HG03135 (cell line): ENCODE measurements at regions not wholly inside any gene's neighbourhood (a gene's known extent, or its start where the extent isn't known, plus 50 kb on each side); places are given as distances from the start of the nearest gene placed in this dataset.

Experiments used
- ATAC-seq: cut with Tn5 transposase; IDR thresholded peaks from one replicate; pipeline ENCODE4 v1.9.1; 2021; ENCODE audit warnings: mild to moderate bottlenecking, moderate library complexity; ENCODE audit not compliant: unreplicated experiment

DNA sequence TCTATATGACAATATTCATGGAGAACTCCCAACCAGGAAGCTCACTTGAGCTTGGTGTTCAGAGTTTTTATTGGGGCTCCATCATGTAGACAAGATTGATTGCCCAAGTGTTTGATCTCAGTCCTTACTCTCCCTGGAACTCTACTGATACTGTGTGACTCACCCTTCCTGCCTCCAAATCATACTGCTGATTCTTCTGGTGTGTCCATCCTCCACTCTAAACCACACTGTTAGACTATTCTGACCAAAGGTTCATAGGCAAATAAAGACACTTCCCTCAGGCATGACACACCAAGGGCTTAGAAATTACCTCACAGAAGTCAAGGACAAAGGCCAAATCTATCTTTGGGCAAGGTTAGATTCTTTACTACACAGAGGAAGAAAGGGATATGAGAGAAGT lies 107.9 kb upstream of the CDH20 start:
- no peak for ATAC-seq

DNA sequence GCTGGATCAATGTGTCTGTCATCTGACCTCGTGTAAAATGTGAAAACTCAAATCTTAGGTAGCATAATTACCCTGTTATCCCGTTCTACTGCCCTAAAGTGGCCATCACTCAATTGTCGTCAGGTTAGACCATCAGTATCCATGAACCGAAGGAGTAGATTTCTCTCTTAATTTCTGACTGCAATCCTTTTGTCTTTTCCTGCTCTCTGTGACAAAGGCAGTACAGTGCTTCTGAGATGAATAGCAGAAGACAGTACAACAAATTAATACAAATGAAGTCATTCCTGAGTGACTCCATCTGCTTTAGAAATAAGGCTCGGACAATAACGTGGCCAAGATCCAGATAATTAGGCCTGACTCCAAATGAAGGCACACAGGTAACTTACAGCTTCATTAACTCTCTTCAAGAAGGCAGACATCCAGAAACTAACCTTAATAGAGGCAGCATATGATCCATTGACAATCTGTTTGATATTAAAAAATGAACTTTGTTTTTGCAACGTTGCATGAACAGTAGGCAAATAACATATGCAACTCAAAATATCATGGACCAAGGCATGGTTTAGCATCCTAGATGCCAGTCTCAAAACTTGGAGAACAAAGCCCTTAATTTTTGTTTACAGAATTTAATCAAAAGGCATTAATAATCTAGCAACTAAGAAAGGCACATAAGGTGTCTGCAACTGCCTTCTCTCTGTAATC lies 96.7 kb upstream of the CDH20 start:
- no peak for ATAC-seq

DNA sequence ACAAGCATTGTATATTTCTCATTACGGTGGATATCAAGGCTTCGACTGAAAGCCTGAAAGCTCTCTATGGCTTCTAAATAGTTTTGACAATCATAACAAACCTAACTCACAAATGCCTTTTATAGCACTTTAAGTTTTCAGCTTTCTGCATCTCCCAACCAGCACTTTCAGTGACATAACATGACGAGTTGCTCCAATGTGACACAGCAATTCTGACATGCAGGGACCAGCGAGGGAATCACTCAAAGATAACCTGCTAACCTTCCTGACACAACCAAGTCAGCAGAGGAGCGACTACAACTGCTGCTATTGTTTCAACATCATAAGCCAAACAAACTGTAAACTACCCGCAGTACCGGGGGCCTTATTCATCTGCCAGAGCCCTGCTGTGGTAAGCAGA lies 95.7 kb upstream of the CDH20 start:
- ATAC-seq = no peak

DNA sequence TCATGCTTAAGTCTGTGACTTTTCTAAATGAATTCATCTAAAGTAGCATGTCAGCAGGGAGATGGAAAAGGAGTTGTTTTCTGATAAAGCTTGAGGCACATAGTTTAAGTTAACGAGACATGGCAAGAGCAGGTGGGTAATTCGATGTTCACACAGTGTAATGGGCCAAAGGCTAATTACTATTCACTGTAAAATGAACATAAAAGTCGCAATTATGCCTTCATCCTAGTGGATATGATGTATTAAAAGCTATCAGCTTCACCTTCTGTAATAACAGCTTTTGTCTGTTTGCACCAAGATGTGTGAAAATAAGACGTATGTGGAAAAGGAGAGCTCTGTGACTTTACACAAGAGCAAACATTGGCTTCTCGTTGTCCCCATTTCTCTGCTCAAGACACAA lies 94.2 kb upstream of the CDH20 start:
- ATAC-seq = no peak

DNA sequence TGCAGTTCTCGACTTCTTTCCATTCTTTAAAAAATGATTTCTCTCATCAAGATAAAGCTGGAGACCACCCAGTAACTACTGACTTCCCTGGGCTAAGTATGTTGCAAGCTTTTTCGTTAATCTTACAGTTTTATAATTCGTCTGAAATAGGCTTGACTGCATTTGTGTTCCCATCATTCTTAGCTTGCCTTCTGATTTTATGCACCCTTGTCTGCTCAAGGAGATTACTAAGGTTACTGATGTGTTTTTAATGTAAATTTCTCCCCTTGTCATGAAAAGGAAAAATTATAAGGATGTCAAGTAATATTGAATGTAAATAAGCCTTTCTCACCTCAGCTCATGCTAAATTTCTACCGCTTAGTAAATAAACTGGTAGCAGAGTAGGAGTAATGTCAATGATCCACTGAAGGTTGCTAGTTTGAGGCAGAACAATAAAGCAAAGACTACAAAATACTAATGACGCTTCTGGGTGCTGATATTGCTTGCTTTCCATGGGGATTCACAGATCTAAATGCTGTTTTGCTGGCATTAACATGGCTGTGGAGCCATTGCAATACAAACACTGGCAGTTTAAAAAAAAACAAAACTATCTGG lies 91.9 kb upstream of the CDH20 start:
- no peak for ATAC-seq

DNA sequence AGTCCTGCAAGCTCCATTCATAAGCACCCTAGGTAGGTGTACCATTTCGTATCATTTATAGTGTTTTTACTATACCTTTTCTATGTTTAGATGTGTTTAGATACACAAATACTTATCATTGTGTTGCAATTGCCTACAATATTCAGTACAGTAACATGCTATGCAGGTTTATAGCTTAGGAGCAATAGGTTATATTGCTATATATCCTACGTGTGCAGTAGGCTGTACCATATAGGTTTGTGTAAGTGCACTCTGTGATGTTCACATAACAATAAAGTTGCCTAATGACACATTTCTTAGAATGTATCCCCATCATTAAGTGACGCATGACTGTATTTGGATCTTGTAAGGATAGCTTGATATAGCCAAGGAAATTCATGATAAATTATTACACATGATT lies 88.6 kb upstream of the CDH20 start:
- ATAC-seq = no peak

DNA sequence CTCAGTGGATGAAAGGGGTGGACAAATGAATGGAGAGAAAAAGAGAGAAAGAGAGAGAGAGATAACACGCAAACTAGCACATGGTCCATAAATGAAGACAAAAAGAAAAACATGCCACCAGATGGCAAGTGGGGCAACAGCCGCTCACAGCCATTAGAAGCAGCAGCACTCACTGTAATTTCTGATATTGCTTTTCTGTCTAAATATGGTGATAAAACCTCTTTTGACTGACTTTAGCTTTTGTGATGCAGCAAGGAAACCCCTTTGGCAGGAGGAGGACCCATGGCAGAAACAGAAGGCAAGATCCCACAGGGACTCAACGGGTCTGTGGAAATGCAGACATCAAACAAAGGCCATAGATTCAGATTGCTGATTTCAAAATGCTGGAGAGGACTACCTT lies 88.0 kb upstream of the CDH20 start:
- ATAC-seq = no peak

DNA sequence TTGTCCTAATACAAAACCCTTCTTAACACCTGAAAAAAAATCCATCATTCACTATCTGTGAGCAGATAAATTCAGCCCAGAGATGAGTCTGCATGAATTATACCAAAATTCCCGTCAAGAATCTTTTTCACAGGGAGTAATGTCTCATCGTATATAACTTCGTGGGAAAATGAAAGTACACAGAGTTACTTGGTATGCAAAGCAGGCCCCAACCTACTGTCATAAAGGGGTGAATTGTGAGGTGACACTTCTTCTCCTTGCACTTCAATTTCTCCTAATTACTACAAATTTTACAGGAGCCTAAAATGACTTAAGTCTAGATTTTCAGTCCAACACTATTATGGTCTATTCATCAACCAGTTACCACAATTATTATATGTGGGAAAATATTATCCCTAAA lies 84.6 kb upstream of the CDH20 start:
- ATAC-seq = no peak

DNA sequence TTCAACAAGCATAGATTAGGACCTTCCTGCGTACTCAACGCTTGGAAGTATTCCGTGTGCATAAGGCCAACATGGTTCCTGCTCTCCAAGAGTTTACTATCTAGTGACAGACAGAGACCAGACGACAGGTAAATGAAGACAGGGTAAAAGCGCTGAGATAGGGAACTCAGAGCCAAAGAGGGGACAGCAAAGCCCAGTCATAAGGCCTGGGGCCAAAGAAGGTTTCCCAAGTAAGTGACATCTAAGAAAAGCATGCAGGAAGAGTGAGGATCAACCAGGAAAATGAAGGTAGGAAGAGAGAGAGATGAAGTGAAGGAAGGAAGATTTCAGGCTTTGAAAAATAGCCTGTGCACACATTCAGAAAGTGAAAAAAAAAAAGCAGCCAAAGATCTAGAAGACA lies 76.9 kb upstream of the CDH20 start:
- no peak for ATAC-seq

DNA sequence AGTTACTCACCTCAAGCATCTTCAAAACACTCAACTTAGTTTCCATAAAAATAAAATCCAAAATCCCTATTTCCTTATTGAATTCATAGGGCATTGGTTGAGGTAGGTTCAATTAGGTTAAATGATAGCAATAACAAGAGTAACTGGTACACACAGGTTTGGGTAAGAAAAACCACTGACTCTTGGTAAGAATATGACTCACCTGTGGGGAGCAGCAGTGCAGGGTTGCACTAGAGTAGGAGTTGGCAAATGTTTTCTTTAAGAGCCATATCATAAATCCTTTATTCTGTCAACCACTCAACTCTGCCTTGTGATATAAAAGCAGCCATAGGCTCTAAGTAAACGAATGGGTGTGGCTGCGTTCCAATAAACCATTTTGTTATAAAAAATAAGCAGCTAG lies 71.4 kb upstream of the CDH20 start:
- ATAC-seq = no peak

DNA sequence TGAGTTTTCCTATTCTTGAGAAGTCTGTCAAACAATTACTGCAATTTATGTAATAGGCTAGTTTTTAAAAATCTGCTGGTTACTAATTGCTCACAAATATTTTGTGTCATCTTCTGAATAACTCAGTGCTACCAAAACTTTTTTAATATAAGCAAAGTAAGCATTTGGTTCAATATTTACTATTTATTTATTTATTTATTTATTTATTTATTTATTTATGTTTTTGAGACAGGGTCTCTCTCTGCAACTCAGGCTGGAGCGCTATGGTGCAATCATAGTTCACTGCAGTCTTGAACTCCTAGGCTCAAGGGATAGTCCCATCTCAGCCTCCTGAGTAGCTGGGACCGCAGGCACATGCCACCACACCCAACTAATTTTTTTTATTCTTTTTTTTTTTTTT lies 60.4 kb upstream of the CDH20 start:
- ATAC-seq = no peak

DNA sequence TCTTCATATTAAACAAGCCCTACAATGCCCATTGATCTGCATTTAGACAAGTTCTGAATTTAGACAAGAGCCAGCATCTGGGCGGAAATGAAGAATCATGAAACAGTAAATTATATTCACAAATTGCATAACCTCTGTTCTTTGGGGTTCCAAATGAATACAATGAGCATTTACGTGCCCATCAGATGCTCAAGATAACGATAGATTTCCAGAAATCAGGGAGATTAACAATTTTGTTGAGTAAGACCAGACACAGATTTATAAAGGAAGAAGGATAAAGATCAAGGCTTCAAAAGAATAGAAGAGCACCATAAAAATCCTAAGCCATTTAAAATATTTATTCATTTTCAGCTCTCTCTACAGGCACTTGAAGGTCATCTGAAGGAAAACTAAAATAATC lies 59.7 kb upstream of the CDH20 start:
- ATAC-seq = no peak

DNA sequence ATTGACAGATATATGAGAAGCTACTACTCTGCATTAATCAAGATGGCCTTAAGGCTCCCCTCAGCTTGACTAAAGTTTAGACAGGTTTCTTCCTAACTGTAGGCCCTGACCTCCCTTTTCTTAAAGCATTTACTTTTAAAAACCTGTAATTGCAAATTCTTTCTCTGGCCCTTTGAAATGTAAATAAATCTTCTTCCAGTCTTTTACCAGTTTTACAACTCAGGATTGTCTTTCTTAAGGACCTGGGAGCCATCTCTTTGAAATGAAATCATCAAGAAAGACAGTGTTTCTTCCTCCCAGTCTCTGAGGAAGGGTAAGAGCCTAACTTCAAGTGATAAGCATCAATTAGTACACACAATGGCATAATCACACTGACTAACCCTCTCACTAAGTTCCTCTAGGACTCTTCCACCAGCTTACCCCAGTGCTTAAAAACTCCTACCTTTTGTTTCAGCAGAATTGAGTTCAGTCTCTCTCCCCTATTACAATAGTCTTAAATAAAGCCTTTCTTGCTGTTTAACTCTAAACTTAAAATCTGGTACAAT lies 58.7 kb upstream of the CDH20 start:
- no peak for ATAC-seq

DNA sequence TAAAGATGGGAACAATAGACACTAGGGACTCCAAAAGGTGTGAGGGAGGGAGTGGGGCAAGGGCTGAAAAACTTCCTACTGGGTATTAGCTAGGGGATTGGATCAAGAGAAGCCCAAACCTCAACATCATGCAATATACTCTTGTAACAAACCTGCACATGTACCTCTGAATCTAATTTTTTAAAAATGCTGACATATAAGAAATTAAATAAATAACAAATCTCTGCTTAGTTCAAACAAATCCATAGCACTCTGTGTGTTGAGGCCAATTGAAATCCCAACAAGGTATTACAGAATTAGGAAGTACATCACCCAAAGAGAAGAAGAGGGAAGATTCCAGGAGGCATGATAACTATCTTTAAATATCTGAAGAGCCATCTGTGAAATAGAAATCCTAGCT lies 55.4 kb upstream of the CDH20 start:
- no peak for ATAC-seq

DNA sequence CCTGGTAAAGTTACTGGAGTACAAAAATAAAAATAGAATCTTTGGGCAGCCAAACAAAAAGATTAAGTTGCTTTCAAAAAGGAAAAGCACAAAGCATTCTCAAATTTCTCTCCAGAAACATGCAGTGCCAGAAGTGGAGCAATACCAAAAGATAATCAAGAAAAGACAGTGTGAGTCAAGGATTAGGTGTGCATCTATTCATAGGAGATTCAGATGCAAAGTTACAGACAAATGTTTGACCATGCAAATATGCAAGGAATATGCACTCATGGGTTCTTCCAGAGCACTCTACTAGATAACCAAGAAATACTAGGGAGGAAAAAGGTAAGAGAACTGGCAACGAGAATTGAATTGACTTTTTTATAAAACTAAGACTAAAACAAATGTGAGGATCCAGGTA lies 51.8 kb upstream of the CDH20 start:
- no peak for ATAC-seq

DNA sequence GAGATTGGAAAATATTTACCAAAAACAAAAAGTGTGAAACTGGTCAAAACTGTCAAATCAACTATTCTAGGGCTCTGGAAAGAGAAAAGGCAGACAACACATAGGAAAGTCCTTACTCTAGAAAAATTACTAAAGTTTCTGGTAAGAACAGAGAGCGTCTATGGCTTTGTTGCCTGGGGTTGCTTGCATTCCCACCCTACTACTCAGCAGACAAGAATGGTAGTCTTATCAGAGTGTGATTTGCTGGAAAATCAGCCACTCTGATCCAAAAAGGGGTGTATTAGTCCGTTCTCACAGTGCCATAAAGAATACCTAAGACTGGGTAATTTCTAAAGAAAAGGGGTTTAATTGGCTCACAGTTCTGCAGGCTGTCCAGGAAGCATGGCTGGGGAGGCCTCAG lies 50.3 kb upstream of the CDH20 start:
- no peak for ATAC-seq
